SK-N-SH (cell line): ENCODE measurements at regions not wholly inside any gene's neighbourhood (a gene's known extent, or its start where the extent isn't known, plus 50 kb on each side); places are given as distances from the start of the nearest gene placed in this dataset.

Source experiments
- EZH2phosphoT487 ChIP-seq: fragments of 200-600 bp; sonication (generic); IDR thresholded peaks from 2 replicates; pipeline ENCODE4 v1.6.1; 2017; ENCODE audit warnings: low read depth, mixed run types, mild to moderate bottlenecking, antibody characterized with exemption, moderate library complexity, borderline replicate concordance
- GABPA ChIP-seq: IDR thresholded peaks from 2 replicates; pipeline ENCODE4 v1.4.0; 2012; ENCODE audit warnings: low read depth, mild to moderate bottlenecking
- JUND ChIP-seq: IDR thresholded peaks from 2 replicates; pipeline ENCODE4 v1.4.0; 2012
- NFIC ChIP-seq: IDR thresholded peaks from 2 replicates; pipeline ENCODE4 v1.4.0; 2012; ENCODE audit warnings: borderline replicate concordance
- POLR2AphosphoS5 ChIP-seq: IDR thresholded peaks from 2 replicates; pipeline ENCODE4 v1.6.1; 2012; ENCODE audit warnings: low read depth, low read length
- RAD21 ChIP-seq: IDR thresholded peaks from 2 replicates; pipeline ENCODE4 v1.6.1; 2012; ENCODE audit warnings: mild to moderate bottlenecking, low read length
- TF ChIP-seq, protein P1 (sequence below): fragments of 200-600 bp; sonication (generic); IDR thresholded peaks from 2 replicates; pipeline ENCODE4 v1.6.1; 2017; ENCODE audit warnings: antibody characterized with exemption, mild to moderate bottlenecking, moderate library complexity
- TF ChIP-seq, protein P2 (sequence below): fragments of 150-350 bp; IDR thresholded peaks from 2 replicates; pipeline ENCODE4 v1.6.1; 2016; ENCODE audit warnings: mild to moderate bottlenecking, low read depth, low read length

DNA sequence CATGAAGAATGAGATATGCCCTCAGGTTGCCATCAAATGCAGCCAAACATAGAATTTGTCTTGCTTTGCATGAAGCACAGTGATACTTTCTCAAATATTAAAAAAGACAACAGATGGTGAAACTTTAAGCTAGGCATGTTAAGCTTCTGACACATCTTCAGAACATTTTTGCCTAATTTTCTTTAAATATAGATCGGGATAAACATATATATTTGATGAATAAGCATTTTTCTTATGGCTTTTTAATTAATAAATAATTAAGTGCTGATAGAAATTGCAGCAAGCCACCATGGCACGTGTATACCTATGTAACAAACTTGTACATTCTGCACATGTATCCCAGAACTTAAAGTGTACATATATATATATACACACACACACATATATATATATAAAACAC lies 831.2 kb upstream of the PCDH10 start:
- TF ChIP-seq, protein P1, sequence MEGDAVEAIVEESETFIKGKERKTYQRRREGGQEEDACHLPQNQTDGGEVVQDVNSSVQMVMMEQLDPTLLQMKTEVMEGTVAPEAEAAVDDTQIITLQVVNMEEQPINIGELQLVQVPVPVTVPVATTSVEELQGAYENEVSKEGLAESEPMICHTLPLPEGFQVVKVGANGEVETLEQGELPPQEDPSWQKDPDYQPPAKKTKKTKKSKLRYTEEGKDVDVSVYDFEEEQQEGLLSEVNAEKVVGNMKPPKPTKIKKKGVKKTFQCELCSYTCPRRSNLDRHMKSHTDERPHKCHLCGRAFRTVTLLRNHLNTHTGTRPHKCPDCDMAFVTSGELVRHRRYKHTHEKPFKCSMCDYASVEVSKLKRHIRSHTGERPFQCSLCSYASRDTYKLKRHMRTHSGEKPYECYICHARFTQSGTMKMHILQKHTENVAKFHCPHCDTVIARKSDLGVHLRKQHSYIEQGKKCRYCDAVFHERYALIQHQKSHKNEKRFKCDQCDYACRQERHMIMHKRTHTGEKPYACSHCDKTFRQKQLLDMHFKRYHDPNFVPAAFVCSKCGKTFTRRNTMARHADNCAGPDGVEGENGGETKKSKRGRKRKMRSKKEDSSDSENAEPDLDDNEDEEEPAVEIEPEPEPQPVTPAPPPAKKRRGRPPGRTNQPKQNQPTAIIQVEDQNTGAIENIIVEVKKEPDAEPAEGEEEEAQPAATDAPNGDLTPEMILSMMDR = no peak
- TF ChIP-seq, protein P2, sequence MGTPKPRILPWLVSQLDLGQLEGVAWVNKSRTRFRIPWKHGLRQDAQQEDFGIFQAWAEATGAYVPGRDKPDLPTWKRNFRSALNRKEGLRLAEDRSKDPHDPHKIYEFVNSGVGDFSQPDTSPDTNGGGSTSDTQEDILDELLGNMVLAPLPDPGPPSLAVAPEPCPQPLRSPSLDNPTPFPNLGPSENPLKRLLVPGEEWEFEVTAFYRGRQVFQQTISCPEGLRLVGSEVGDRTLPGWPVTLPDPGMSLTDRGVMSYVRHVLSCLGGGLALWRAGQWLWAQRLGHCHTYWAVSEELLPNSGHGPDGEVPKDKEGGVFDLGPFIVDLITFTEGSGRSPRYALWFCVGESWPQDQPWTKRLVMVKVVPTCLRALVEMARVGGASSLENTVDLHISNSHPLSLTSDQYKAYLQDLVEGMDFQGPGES = no peak
- TF ChIP-seq GABPA (no peak), RAD21 (no peak), EZH2phosphoT487 (no peak), POLR2AphosphoS5 (no peak), NFIC (no peak), JUND (no peak)
